Islet of Langerhans (tissue), 1 donor: ENCODE measurements at regions not wholly inside any gene's neighbourhood (a gene's known extent, or its start where the extent isn't known, plus 50 kb on each side); places are given as distances from the start of the nearest gene placed in this dataset.

Experiments used
- FAIRE-seq: peaks from one replicate; lab custom pipeline; 2011; peaks lifted over from hg19 to GRCh38; lab: Jason Lieb, UNC

DNA sequence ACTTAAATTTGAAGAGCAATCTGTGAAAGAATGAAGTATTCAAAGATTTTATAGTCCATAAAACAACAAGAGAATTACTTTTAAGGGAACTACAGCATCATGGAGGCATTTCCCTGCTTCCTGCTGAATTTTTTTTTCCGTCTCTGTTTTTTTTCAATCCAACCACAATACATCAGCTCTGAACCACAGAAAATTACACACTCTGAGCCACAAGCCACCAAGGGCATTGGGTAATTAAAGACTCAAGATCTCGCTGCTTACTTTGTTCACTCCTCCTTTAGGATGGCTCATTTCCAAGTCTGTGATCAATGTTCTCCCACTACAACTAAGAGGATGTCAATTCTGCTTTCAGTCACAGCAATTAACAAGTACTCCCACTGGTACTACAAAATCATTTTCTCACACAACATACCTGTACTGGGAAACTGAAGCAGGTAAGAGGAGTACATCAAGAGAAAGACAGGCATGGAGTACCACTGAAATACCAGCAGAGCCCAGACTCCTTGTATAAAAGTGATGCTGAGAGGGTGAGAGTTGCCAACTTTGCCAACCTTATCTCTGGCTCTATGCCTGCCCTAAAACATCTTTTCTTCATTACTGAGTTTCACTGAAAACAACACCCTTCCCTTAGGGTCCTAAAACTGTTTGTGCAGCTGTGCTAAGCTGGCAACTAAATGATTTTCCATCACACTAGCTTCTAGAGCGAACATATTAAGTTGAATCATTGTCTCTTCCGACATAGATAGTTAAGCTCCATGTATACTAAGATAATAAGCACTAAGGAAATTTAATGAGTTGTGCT, 105.8 kb upstream of the MAGEB18 start:
- no peak for FAIRE-seq

DNA sequence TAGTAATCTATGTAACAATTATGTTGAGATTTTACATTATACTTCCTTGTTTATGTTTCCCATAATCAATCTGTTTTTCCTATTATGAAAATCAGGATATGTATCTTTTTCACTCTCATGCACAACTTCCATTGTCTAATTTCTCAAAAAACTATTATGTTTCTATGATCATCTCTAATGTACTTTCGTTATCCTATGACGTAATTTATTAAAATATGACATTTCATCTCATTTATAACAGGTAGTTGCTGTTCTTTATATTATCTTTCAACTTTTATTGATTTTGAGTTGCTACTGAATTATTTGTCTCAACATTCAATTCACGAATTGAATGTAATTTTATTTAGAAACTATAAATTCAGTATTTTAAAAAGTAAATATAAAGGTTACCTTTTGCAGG, 100.8 kb upstream of the MAGEB18 start:
- no peak for FAIRE-seq

DNA sequence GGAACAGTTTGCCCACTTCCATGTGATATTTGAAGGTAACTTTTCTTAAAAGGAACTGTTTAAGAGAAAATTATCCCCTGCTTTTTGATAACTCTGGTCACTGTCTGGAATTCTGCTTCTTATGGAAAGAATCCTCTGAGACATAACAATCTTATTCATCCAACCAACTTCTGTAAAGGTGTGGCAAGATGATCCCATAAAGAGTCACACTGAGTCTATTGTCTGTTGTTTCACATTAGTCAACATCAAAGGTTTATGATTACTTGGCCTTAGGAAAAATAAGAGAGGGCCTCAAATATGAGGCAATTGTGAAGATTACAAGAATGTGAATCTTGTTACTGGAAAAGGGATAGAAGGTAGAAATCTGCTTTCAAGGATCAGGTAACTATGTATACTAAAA, 88.0 kb upstream of the MAGEB18 start:
- FAIRE-seq: no peak

DNA sequence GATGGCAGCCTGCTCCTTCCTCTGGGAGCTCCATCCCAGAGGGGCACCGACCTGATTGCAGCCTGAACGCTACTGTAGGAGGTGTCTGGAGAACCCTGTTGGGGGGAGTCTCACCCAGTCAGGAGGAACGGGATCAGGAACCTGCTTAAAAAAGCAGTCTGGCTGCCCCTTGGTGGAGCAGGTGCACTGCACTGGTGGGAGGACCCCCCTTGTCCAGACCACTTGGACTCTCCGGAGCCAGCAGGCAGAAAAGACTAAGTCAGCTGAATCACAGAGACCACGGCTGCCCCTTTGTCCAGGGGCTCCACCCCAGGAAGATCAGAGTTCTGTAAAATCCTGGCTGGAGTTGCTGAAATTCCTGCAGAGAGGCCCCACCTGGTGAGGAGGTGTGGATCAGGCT, 67.3 kb upstream of the MAGEB18 start:
- FAIRE-seq: no peak

DNA sequence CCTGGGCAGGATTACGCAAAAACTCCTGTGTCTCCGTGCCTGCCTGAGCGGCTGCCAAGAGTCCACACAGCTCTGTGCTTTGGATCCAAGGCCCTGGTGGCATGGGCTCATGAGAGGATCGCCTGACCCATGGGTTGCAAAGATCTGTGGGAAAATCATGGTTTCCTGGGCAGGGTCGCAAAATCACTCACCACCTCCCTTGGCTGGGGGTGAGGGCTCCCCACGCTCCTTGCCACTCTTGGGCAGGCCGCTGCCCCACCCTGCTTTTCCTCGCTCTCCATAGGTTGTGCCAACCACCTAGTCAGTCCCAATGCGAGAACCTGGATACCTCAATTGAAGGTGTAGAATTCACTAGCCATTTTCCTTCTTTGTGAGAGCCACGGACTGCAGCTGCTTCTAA, 66.5 kb upstream of the MAGEB18 start:
- FAIRE-seq: no peak

DNA sequence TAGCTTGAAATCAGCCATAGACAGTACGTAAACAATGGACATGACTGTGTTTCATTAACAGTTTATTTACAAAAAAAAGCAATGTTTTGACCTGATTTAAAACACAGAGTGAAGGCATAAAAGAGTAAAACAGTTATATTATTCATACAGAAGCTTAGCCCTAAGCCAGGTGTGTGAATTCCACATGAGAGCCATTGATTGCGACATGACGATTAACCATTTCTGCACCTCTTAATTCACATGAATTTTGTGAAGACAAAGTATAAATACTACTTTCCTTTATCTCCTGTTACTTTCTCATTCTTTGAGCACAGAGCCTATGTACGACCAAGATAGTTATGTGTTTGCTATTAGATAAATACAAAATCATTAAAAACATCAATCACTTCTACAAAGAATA, 55.0 kb upstream of the MAGEB18 start:
- no peak for FAIRE-seq
